HG03520 (cell line): ENCODE measurements at regions not wholly inside any gene's neighbourhood (a gene's known extent, or its start where the extent isn't known, plus 50 kb on each side); places are given as distances from the start of the nearest gene placed in this dataset.
"Not testable (repeated sequence)": the region's sequence is repeated elsewhere in the genome, so short reads cannot be mapped to it uniquely, and the experiment has no call there.

Source experiments
- ATAC-seq: cut with Tn5 transposase; IDR thresholded peaks from one replicate; pipeline ENCODE4 v1.9.1; 2021; ENCODE audit warnings: mild to moderate bottlenecking, moderate library complexity; ENCODE audit not compliant: unreplicated experiment

GRCh38 chr2:18268400-18268799, 292.1 kb downstream of the RDH14 start:
- no peak for ATAC-seq

GRCh38 chr2:18267501-18267900, 293.0 kb downstream of the RDH14 start:
- ATAC-seq = no peak

GRCh38 chr2:18266699-18267098, 293.8 kb downstream of the RDH14 start:
- not testable (repeated sequence) for ATAC-seq

GRCh38 chr2:18265614-18266586, 294.6 kb downstream of the RDH14 start:
- ATAC-seq = peak; percentile 51

GRCh38 chr2:18262601-18263000, 297.9 kb downstream of the RDH14 start:
- ATAC-seq = no peak

- no peak for ATAC-seq
These were observed 306.7 kb downstream of the RDH14 start for GRCh38 chr2:18253686-18254197.

- ATAC-seq = no peak
These were observed 309.0 kb downstream of the RDH14 start for GRCh38 chr2:18251486-18251885.

GRCh38 chr2:18247282-18248110, 313.0 kb downstream of the RDH14 start:
- ATAC-seq = no peak

GRCh38 chr2:18245375-18245774, 315.1 kb downstream of the RDH14 start:
- ATAC-seq = no peak

- no peak for ATAC-seq
These were observed 315.6 kb downstream of the RDH14 start for GRCh38 chr2:18244845-18245244.

GRCh38 chr2:18243816-18244215, 316.6 kb downstream of the RDH14 start:
- ATAC-seq = no peak

GRCh38 chr2:18242716-18243115, 317.7 kb downstream of the RDH14 start:
- ATAC-seq = no peak

- ATAC-seq = no peak
These were observed 322.2 kb downstream of the RDH14 start for GRCh38 chr2:18238209-18238608.

- no peak for ATAC-seq
These were observed 323.2 kb downstream of the RDH14 start for GRCh38 chr2:18237298-18237697.

GRCh38 chr2:18232731-18233438, 327.6 kb downstream of the RDH14 start:
- ATAC-seq = no peak

GRCh38 chr2:18230668-18231067, 329.8 kb downstream of the RDH14 start:
- ATAC-seq = no peak

GRCh38 chr2:18219676-18220075, 340.8 kb downstream of the RDH14 start:
- no peak for ATAC-seq

GRCh38 chr2:18218160-18218933, 339.9 kb downstream of the KCNS3 start:
- no peak for ATAC-seq

GRCh38 chr2:18214936-18215335, 336.5 kb downstream of the KCNS3 start:
- no peak for ATAC-seq

GRCh38 chr2:18213986-18214385, 335.5 kb downstream of the KCNS3 start:
- no peak for ATAC-seq
